Activated T-cell treated with anti-CD3 and anti-CD28 coated beads, Interleukin-2, amount 50 U/mL, for 72 hours (primary cell): ENCODE measurements at regions not wholly inside any gene's neighbourhood (a gene's known extent, or its start where the extent isn't known, plus 50 kb on each side); places are given as distances from the start of the nearest gene placed in this dataset.
"Not testable (repeated sequence)": the region's sequence is repeated elsewhere in the genome, so short reads cannot be mapped to it uniquely, and the experiment has no call there.

Source experiments
- ATAC-seq, 2 donors: fragments of 150-1000 bp; cut with Tn5 transposase; replicated peaks in 1 of 2; 2 replicates each; pipeline ENCODE4 v1.10.0; 2021; ENCODE audit warnings: moderate library complexity in 2 of 2, mild to moderate bottlenecking in 1 of 2
- DNase-seq, 2 donors: peaks; one replicate each; pipeline ENCODE4 v3.0.0; 2021 to 2022; ENCODE audit warnings: mixed read lengths in 1 of 2
- H3K27ac Mint-ChIP-seq: one replicate; pipeline ENCODE4 v1.8.0; 2022; ENCODE audit warnings: mild to moderate bottlenecking, moderate library complexity, mixed read lengths
- H3K27me3 Mint-ChIP-seq: one replicate; pipeline ENCODE4 v1.8.0; 2022; ENCODE audit warnings: low read depth, mixed read lengths
- H3K36me3 Mint-ChIP-seq, 2 donors: one replicate each; pipeline ENCODE4 v1.8.0; 2022; ENCODE audit warnings: mixed read lengths in 2 of 2, mild to moderate bottlenecking in 1 of 2; ENCODE audit not compliant: insufficient read depth in 2 of 2
- H3K4me1 Mint-ChIP-seq: one replicate; pipeline ENCODE4 v1.8.0; 2022; ENCODE audit warnings: low read depth, mixed read lengths
- H3K4me3 Mint-ChIP-seq, 2 donors: one replicate each; pipeline ENCODE4 v1.8.0; 2022; ENCODE audit warnings: mild to moderate bottlenecking in 2 of 2, mixed read lengths in 2 of 2, moderate library complexity in 2 of 2
- H3K9me3 Mint-ChIP-seq, 2 donors: one replicate each; pipeline ENCODE4 v1.8.0; 2022; ENCODE audit warnings: mixed read lengths in 2 of 2

DNA sequence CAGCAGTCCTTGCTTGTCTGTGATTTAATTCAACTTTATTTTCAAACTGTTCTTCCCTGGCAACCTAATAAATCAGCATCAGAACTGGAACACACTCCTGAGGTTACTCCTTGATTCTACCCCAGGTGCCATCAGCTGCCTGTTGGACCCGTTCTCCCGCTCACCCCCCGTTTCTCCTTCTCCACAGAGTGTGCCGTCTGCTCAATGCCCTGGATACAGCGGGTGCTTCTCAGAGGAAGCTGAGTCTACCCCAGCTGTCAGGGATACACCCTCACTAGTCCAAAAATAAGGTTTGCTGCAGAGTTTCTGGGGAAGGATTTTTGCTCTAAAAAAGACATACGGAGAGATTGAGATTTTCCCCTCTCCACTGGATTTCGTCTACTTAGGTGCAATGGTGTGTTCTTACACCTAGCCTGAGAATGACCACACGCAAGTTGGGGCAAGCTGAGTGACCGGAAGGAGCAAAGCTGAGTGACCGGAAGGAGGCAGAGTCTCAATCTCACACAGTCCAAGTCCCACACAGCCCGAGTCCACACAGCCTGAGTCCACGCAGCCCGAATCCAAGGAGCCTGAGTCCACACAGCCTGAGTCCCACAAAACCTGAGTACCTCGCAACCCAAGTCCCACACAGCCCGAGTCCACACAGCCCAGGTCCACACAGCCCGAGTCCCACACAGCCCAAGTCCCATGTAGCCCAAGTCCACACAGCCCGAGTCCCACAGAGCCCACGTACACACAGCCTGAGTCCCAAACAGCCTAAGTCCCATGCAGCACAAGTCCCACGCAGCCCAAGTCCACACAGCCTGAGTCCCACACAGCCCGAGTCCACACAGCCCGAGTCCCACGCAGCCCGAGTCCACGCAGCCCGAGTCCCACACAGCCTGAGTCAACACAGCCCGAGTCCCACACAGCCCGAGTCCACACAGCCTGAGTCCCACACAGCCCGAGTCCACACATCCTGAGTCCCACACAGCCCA lies 58.6 kb upstream of the DACT2 start:
- no peaks in the 10 kb centered on the region for H3K4me1 Mint-ChIP-seq
- H3K4me3 Mint-ChIP-seq: no peak overlapping the region

GRCh38 chr6:168379579-168379978 lies 60.0 kb upstream of the DACT2 start:
- not testable (repeated sequence) for H3K27me3 Mint-ChIP-seq, H3K9me3 Mint-ChIP-seq, DNase-seq, H3K36me3 Mint-ChIP-seq, H3K4me3 Mint-ChIP-seq, ATAC-seq, H3K4me1 Mint-ChIP-seq, H3K27ac Mint-ChIP-seq

More for the DNA sequence above, 58.6 kb upstream of the DACT2 start:
- ATAC-seq (no peak), DNase-seq (no peak)
- Mint-ChIP-seq H3K9me3 (peaks cover 0 to 5% of the 10 kb centered on the region in 2 donors), H3K36me3 (peaks cover 3% of the 10 kb centered on the region in 2 donors), H3K27me3 (no peaks in the 10 kb centered on the region), H3K27ac (no peak overlapping the region)

DNA sequence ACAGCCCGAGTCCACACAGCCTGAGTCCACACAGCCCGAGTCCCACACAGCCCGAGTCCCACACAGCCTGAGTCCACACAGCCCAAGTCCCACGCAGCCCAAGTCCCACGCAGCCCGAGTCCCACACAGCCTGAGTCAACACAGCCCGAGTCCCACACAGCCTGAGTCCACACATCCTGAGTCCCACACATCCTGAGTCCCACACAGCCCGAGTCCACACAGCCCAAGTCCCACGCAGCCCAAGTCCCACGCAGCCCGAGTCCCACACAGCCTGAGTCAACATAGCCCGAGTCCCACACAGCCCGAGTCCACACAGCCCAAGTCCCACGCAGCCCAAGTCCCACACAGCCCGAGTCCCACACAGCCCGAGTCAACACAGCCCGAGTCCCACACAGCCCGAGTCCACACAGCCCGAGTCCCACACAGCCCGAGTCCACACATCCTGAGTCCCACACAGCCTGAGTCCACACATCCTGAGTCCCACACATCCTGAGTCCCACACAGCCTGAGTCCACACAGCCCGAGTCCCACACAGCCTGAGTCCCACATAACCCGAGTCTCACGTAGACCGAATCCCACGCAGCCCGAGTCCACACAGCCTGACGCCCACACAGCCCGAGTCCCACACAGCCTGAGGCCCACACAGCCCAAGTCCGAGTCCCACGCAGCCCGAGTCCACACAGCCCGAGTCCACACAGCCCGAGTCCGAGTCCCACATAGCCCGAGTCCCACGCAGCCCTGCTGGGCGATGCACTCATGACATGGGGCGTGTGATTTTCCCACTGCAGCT lies 60.6 kb upstream of the SMOC2 start:
- H3K27me3 Mint-ChIP-seq, ATAC-seq, H3K4me1 Mint-ChIP-seq, H3K4me3 Mint-ChIP-seq, H3K27ac Mint-ChIP-seq, H3K36me3 Mint-ChIP-seq, H3K9me3 Mint-ChIP-seq, DNase-seq: not testable (repeated sequence)

GRCh38 chr6:168380956-168381605 lies 59.9 kb upstream of the SMOC2 start:
- H3K4me3 Mint-ChIP-seq: no peak overlapping the region
- H3K9me3 Mint-ChIP-seq: peaks cover 0 to 5% of the 10 kb centered on the region in 2 donors
- no peaks in the 10 kb centered on the region for H3K27me3 Mint-ChIP-seq
- H3K4me1 Mint-ChIP-seq: no peaks in the 10 kb centered on the region
- no peak for DNase-seq
- no peak overlapping the region for H3K27ac Mint-ChIP-seq
- peaks cover 3% of the 10 kb centered on the region in 2 donors for H3K36me3 Mint-ChIP-seq
- ATAC-seq: no peak

- peaks cover 0 to 5% of the 10 kb centered on the region in 2 donors for H3K9me3 Mint-ChIP-seq
- H3K4me3 Mint-ChIP-seq: no peak overlapping the region
- no peak overlapping the region for H3K27ac Mint-ChIP-seq
- H3K27me3 Mint-ChIP-seq: no peaks in the 10 kb centered on the region
- no peaks in the 10 kb centered on the region for H3K4me1 Mint-ChIP-seq
- peaks cover 3% of the 10 kb centered on the region in 2 donors for H3K36me3 Mint-ChIP-seq
- no peak for DNase-seq
- ATAC-seq: no peak
Measured at GRCh38 chr6:168381726-168382458, 59.1 kb upstream of the SMOC2 start.

- no peak overlapping the region for H3K4me3 Mint-ChIP-seq
- H3K36me3 Mint-ChIP-seq: peaks cover 3% of the 10 kb centered on the region in 2 donors
- no peaks in the 10 kb centered on the region for H3K27me3 Mint-ChIP-seq
- no peak for DNase-seq
- no peaks in the 10 kb centered on the region for H3K4me1 Mint-ChIP-seq
- H3K27ac Mint-ChIP-seq: no peak overlapping the region
- no peak for ATAC-seq
- peaks cover 0 to 5% of the 10 kb centered on the region in 2 donors for H3K9me3 Mint-ChIP-seq
Measured at GRCh38 chr6:168383062-168383854, 57.7 kb upstream of the SMOC2 start.

- H3K27me3 Mint-ChIP-seq: no peaks in the 10 kb centered on the region
- peaks cover 0 to 3% of the 10 kb centered on the region in 2 donors for H3K9me3 Mint-ChIP-seq
- H3K36me3 Mint-ChIP-seq: peaks cover 2 to 3% of the 10 kb centered on the region in 2 donors
- no peak overlapping the region for H3K27ac Mint-ChIP-seq
- no peak for DNase-seq
- no peak overlapping the region for H3K4me3 Mint-ChIP-seq
- ATAC-seq: no peak
- H3K4me1 Mint-ChIP-seq: no peaks in the 10 kb centered on the region
Measured at GRCh38 chr6:168384045-168385036, 56.6 kb upstream of the SMOC2 start.

GRCh38 chr6:168385037-168385759 lies 55.8 kb upstream of the SMOC2 start:
- Mint-ChIP-seq H3K27ac (no peak overlapping the region), H3K4me1 (no peaks in the 10 kb centered on the region), H3K4me3 (no peak overlapping the region), H3K36me3 (peaks cover 0 to 3% of the 10 kb centered on the region in 2 donors), H3K27me3 (no peaks in the 10 kb centered on the region), H3K9me3 (peaks cover 0 to 3% of the 10 kb centered on the region in 2 donors)
- DNase-seq: no peak
- ATAC-seq: no peak

GRCh38 chr6:168385858-168386735 lies 54.9 kb upstream of the SMOC2 start:
- DNase-seq (no peak), ATAC-seq (no peak)
- Mint-ChIP-seq H3K27me3 (no peaks in the 10 kb centered on the region), H3K36me3 (no peaks in the 10 kb centered on the region), H3K4me3 (no peak overlapping the region), H3K27ac (no peak overlapping the region), H3K9me3 (peaks cover 0 to 3% of the 10 kb centered on the region in 2 donors), H3K4me1 (no peaks in the 10 kb centered on the region)

GRCh38 chr6:168386973-168387372 lies 54.0 kb upstream of the SMOC2 start:
- H3K4me1 Mint-ChIP-seq: no peaks in the 10 kb centered on the region
- H3K4me3 Mint-ChIP-seq: no peak overlapping the region
- H3K36me3 Mint-ChIP-seq: no peaks in the 10 kb centered on the region
- DNase-seq: no peak
- peaks cover 0 to 3% of the 10 kb centered on the region in 2 donors for H3K9me3 Mint-ChIP-seq
- no peaks in the 10 kb centered on the region for H3K27me3 Mint-ChIP-seq
- ATAC-seq: no peak
- H3K27ac Mint-ChIP-seq: no peak overlapping the region
